ENCODE measurements at regions not wholly inside any gene's neighbourhood (a gene's known extent, or its start where the extent isn't known, plus 50 kb on each side); places are given as distances from the start of the nearest gene placed in this dataset.

- DNase-seq, result no peak
Observed at GRCh38 chrX:69221239-69222102, 56.2 kb upstream of the PJA1 start.

- DNase-seq, result no peak
Observed at GRCh38 chrX:69218407-69218997, 53.2 kb upstream of the PJA1 start.

DNA sequence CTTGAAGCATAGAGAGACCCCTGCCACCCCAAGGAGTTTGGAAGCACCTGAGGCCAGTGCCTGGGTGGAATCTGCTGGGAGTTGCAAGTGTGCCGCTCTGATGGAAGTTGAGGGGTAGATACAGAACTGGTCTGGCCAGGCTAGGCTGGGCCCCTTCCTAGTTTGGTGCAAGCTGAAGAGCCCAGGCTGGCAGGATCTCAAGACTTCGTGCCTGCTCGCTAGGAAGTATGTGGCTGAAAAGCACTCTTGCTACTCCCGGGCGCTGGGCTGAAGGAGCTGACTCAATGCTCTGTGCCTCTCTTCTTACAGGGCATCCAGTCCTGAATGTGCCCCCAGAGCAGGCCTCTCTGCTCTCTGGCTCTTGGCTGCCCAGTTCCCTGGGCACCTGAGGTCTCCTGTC is 51.7 kb upstream of the PJA1 start:
- DNase-seq, result no peak

DNA sequence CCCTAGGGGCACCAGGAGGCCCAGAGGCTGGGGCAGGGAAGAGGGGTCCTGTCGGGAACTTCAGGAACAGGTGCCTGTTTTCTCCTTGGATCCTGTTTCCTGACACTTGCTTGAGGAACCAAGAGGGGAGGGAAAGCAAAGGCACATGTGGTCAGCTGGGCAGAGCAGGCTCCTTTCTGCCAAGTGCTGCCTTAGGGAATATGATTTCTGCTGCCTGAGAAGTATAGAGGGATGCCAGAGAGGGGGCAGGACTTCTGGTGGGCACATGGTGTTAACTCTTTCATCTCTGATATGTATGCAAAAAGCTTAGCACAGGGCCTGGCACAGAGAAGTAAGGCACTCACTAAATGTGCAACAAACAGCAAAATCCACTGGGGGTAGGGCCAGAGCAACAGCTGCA is 51.2 kb upstream of the PJA1 start:
- no peak for DNase-seq

- DNase-seq, result no peak
Observed at GRCh38 chrX:69215161-69215875, 50.1 kb upstream of the PJA1 start.

Data from fibroblast of skin of right quadriceps (primary cell).